ENCODE measurements at regions not wholly inside any gene's neighbourhood (a gene's known extent, or its start where the extent isn't known, plus 50 kb on each side); places are given as distances from the start of the nearest gene placed in this dataset.

GRCh38 chr18:28284132-28284531 is 107.2 kb upstream of the CDH2 start:
- DNase-seq, result no peak

- no peak for DNase-seq
These were observed 104.5 kb upstream of the CDH2 start for GRCh38 chr18:28281400-28281799.

- no peak for DNase-seq
These were observed 92.8 kb upstream of the CDH2 start for GRCh38 chr18:28269750-28270149.

DNA sequence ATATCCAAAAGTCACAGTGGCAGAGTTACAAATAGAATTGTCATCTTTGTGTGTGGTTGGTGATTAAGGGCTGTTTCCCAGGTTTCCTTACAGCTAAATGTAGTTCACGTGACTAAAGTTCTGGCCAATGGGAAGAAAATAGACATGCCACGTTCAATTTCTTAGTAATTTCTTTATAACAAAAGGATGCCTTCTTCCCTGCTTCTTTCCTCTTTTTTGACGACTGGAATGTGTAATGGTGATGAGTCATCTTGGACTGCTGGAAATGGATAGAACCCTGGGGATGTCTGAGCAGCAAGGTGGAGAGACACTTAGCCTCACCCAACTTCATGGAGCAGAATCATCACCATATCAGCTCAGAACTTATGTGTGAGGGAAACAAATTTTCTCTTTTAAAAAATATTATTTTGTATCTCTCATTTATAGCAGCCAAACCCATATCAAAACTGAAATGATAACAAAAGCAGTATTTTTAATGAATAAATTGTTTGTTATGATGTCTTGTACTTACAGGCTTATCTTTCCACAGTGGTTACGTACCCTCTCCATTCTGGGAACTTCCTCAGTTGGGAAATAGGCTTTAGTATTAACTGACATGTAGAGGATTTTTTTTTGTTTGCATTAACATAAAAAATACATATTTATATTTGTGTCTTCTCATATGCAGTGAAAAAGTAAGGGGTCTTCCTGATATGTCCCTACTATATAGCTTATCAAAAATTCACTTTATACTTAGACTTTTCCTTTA is 91.1 kb upstream of the CDH2 start:
- DNase-seq, result no peak

- no peak for DNase-seq
These were observed 90.3 kb upstream of the CDH2 start for GRCh38 chr18:28267276-28267675.

- DNase-seq, result no peak
These were observed 79.2 kb upstream of the CDH2 start for GRCh38 chr18:28256166-28256565.

DNA sequence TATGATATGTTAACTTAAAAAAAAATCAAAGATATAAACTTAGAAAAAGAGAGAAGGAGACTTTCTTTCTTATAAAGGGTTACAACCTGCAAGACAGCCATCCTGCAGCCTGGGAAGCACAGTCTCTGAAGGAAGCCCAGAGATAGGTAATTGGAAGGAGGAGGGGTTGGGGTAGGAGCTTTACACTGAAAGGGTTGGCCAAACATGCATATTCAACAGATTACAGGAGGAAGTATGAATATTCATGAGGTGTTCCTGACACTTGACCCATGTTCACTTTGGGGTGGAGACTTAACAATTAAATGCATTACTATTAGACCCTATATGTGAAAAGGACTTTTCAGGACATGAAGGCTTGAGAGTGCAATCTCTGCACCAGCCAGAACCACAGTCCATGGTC is 71.7 kb upstream of the CDH2 start:
- no peak for DNase-seq

- DNase-seq, result peak; percentile 53
These were observed 63.7 kb upstream of the CDH2 start for GRCh38 chr18:28240626-28241025.

DNA sequence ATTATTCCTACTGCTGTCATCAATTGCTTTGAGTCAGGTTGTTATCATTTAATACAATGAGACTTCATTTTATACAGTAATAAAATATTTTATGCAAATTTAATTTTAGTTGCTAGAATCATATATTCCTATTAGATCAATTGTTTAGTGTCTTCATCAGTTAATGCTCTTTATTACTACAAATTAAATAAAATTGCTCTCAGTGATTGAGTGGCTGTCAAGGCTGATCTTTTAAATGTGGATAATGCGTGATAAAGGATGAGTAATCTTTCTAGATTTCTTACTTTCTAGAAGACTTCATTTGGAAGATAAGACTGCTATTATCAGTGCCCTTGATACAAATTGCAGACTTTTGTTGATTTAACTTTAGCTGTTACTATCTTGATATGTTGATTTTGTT is 59.6 kb upstream of the CDH2 start:
- no peak for DNase-seq
